NCI-H1417 (cell line): ENCODE measurements at regions not wholly inside any gene's neighbourhood (a gene's known extent, or its start where the extent isn't known, plus 50 kb on each side); places are given as distances from the start of the nearest gene placed in this dataset.
A peak's percentile ranks its signal among the peaks of the same experiment; 100 is the strongest.
"Not testable (repeated sequence)": the region's sequence is repeated elsewhere in the genome, so short reads cannot be mapped to it uniquely, and the experiment has no call there.

Experiments used
- DNase-seq, 3 experiments: peaks; one replicate each; lab custom pipeline; 2025; lab: John Stamatoyannopoulos, UW

DNA sequence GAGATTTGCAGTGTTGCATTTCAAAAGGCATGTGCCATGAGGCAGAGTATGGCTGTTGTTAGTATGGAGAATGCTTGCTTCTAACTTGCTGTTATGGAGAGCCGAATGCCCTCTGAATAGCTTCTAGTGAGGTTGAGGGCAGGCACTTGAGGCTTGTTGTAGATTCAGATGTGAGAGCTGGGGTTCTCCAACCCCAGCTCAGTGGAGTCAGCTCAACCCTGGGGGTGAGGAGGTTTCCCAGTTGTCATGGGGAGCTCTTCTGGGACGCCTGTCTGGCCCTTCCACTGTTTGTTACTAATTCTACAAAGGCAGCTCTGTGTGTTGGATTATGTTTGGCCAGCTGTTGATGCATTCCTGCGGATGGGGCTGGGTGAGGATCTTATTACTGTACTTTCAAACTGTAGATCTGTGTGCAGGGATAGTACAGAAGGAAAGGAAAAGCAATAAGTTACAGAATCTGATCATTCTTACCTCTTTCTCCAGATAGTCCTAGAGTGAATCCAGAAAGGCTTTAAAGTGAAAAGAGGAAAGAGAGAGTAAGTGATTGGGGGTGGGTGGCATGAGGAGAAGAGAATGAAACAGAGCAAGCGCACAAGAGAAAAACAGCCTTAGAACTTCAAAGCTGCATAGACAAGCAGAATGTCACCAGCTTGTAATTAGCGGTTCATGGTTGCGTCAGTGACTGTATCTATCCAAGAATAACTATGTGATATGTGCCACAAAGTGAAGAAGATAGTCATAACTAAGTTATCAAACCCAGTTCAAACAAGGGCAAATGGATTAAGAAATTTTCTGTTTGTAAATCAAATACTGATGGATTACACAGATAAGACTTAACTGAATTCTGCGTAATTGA, 148.7 kb downstream of the PRL start:
- peak; percentile 50 to 76 (median 60) for DNase-seq

DNA sequence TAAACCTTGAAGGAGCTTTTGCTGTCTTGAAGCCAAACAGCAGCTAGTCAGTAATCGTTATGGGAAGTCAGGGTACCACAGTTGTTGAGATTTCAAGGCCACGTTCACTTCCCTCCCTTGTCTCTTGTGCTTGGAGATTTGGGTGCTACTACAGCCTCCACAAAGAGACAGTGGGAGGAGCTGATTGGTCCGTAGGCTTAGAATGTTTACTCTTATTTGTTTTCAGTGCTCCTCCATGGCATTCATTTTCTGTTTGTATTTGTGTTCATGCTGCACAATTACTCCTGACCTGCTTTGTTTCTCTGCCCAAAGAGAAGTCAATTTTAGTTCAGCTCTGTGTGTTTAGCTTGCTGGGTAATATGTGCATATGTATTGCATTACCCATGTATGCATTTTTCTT, 147.7 kb downstream of the PRL start:
- peak in 2 of 3 experiments; percentile 52 to 79 for DNase-seq

DNA sequence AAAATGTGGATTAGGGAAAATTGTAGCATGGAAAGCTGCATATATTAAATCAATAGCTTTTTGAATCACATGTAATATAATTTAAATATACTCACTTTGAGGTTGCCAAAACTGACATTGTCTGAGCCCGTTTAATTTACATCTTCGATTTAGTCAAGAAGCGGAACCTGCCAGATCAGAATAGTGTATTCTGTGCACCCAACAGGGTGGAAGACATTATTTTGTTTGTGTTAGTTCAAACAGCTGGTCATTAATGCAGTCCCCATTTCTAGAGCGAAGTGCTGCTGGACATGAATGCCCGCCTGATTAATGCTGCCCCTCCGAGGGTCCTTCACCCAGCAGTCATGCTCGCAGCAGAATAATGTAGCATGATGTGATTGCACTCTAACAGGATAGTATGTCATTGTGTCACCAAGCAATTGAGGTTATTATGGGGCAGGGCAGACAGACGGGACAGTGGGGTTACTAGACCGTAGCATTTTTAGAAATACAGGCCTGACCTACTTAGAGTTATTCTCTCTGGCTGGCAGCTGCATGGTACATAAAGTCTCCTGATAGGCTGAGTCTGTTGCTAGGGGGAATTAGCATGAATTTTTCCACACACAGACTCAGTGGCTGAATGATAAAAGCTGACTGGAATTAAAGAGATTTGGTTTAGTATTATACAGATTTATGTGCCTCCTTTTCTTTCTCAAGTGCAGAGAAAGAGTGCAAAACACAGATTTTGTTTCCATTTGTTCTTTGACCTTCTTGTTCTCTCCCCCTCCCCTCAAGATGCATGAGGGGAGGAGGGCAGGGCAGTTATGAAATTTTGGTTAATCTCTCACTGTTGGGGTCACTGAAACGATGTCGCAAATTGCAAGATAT, 147.1 kb downstream of the PRL start:
- peak; percentile 36 to 88 (median 63) for DNase-seq

DNA sequence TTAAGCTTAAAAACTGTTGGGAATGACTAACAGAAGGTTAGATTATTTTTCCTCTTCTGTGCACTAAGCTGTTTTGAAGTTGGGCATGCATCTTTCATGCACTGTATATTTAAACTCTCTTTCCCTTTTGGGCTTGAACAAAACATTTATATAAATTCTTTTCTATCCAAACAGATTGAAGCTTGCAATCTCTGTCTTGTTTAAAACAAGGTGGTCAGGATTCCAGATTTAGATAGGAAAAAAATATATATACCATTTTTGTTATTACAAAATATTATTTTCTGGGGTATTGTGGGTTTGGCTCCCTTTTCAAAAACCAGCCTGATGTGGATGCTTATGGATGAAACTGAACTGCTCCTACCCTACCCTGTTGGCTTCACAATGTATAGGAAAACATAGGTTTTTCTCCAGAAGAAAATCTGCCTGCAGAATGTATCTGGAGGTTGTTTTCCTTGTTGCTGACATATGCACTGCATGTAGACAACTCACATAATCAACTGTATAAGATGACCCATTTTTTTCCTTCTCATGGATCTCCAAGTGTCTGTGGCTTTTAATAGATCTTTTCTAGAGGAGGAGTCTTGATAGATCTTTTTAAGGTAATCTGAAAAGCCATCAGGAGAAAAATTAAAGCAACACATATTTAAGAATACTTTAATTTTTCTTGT, 146.3 kb downstream of the PRL start:
- peak in 1 of 3 experiments; percentile 31 for DNase-seq

DNA sequence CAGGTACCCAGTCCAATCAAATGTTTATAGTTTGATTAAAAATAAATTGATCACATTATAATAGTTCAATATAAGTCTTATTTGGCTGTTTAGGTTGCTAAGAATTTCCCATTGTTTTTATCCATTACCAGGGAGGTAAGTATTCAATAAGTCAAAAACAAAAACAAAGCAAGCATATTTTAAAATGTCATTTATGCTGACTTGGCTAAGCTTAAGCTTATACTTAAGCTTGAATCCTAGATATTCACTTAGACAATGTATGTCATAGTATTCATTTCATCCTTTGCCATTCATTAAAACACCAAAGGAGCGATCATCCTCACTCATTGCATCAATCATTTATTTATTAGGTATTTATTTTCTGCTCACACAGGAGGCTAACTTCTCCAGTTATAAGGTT, 144.9 kb downstream of the PRL start:
- no peak for DNase-seq

DNA sequence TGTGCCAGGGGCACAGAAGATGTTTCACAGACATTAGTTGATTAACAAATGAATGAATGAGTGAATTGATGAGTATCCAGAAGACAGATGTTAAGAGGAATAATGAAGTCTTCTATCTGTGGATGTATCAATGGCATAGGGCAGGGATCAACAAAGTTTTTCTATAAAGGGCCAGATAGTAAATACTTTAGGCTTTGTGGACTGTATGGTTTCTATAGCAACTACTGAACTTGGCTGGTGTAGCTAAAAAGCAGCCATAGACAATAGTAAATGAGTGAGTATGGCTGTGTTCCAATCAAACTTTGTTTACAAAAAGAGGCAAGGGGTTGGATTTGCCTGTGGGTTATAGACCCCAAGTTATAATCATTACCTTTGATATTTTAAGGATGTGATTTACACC, 144.0 kb downstream of the PRL start:
- peak in 1 of 3 experiments; percentile 17 for DNase-seq

DNA sequence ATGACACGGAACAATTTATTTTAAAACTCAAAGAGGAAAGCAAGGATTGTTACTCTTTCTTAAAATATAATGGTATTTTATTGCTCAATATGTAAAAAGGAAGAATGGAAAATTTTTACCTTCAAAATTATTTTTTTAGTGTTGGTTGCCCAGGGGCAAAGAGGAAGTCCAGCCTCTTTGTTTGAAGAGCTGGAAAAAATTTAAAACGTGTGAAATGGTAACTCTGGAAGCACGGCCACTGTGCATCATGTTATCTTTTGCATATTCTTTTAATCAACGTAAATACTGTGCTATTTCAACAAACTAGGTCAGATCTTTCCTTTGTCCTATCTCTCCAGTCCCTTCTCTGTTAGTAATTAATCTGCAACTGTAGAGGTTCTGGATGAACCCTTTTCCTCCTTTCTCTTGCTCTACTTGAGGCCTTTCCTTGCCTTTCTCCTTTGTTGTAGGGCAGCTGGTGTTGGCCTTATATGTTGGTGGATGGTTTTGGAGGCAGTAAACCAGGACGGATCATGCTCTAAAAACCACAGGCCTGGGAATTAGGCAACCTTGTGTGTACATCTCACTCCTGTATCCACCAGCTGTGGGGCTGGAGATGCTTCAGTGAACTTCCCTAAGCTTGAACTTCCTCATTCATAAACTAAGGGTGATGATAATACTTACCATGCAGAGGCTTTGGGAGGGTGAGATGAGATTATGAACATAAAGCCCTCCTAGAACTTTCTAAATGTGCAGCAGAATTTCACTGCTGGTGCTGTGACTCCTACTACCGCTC, 143.3 kb downstream of the PRL start:
- no peak for DNase-seq

DNA sequence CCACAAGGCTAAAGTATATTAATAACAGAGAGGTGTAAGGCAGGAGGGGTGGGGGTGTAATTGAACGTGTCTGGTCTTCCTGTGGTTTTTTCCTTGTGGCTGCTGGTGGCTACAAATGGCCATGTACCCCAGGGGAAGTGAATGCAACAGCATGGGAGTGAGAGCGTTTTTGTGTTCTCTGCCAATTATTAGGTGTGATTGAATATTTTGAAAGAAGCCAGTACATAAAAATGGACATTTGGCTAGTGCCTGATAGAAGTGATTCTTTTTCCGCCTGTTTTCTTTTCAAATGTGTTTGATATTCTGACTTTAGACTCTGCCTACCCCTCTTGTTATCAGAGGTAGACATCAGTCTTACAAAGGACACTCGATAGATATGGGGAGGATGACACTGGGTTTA, 141.3 kb downstream of the PRL start:
- DNase-seq, result no peak

DNA sequence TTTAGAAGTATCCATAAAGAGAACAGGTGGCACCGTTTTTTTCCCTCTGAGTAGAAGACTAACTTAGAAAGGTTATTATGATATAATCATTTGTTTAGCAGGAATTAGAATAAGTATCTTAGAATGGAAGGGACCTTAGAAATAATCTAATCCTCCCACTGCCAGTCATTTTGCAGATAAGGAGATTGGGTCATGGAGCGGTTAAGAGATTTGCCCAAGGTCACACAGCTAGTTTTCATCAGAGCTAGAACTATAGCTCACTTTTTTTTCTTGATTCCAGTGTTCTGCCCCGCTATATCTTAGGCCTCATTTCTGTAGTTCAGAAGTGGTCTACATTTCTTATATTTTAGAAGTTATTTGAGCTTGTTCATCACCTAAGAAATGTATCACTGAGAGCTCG, 139.6 kb downstream of the PRL start:
- DNase-seq, result no peak

DNA sequence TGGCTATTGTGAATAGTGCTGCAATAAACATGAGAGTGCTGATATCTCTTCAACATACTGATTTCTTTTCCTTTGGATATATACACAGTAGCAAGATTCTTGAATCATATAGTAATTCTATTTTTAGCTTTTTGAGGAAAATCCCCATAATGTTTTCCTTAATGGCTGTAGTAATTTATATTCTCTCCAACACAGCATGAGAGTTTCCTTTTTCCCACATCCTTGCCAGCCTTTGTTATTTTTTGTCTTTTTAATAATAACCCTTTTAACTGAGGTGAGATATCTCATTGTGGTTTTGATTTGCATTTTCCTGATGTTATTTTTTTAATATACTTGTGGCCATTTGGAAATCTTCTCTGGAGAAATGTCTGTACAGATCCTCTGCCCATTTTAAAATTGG, 132.6 kb downstream of the PRL start:
- DNase-seq, result no peak

DNA sequence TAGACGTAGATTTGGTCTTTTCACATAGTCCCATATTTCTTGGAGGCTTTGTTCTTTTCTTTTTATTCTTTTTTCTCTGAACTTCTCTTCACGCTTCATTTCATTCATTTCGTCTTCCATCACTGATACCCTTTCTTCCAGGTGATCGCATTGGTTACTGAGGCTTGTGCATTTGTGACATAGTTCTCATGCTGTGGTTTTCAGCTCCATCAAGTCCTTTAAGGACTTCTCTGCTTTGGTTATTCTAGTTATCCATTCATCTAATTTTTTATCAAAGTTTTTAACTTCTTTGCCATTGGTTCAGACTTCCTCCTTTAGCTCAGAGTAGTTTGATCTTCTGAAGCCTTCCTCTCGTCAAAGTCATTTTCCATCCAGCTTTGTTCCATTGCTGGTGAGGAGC, 125.8 kb downstream of the PRL start:
- not testable (repeated sequence) for DNase-seq

DNA sequence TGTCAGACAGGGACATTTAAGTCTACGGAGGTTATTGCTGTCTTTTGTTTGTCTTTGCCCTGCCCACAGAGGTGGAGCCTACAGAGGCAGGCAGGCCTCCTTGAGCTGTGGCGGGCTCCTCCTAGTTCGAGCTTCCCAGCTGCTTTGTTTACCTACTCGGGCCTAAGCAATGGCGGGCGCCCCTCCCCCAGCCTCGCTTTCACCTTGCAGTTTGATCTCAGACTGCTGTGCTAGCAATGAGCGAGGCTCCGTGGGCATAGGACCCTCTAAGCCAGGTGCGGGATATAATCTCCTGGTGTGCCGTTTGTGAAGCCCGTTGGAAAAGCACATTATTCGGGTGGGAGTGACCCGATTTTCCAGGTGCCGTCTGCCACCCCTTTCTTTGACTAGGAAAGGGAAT, 125.0 kb downstream of the PRL start:
- DNase-seq, result not testable (repeated sequence)

DNA sequence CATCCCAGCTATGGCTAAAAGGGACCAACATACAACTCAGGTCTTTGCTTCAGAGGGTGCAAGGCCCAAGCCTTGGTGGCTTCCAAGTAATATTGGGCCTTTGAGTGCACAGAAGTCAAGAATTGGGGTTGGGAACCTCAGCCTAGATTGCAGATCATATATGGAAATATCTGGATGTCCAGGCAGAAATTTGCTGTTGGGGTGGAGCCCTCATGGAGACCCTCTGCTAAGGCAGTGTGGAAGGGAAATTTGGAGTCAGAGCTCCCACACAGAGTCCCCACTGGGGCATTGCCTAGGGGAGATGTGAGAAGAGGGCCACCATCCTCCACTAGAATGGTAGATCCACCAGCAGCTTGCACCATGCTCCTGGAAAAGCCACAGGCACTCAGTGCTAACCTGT, 123.5 kb downstream of the PRL start:
- no peak for DNase-seq

DNA sequence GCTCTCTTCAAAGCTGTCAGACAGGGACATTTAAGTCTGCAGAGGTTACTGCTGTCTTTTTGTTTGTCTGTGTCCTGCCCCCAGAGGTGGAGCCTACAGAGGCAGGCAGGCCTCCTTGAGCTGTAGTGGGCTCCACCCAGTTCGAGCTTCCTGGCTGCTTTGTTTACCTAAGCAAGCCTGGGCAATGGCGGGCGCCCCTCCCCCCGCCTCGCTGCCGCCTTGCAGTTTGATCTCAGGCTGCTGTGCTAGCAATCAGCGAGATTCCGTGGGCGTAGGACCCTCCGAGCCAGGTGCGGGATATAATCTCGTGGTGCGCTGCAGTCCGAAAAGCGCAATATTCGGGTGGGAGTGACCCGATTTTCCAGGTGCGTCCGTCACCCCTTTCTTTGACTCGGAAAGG, 116.6 kb downstream of the PRL start:
- not testable (repeated sequence) for DNase-seq

DNA sequence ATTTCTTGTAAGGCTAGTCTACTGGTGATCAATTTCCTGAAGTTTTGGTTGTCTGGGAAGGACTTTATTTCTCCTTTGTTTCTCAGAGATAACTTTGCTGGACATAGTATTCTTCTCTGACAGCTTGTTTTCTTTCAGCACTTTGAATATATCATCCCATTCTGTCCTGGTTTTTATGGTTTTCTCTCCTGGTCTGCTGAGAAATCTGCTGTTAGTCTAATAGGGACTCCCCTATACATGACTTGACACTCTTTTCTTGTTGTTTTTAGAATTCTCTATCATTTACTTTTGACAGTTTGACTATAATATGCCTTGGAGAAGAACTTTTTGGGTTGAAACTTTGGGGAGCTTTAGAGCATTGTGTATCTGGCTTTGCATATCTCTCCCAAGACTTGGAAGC, 112.5 kb downstream of the PRL start:
- no peak for DNase-seq

DNA sequence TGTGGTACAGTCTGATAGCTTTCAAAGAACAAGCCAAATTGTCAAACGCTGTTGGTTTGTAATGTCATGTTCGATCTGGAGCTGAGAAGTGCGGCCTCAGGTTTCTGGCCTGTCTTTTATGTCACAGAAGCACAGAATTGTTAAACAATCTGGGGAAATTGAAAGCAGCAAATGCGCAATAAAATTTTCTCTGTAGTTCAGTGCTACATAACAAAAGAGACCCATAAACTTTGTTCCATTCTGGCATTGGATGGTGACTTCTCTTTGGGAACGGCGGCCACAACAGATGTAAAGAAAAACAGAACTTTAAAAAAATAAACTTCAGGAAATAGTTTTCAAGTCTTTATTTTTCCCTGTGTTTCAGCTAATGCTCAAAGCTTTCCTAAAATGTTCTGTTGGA, 106.9 kb downstream of the PRL start:
- no peak for DNase-seq

DNA sequence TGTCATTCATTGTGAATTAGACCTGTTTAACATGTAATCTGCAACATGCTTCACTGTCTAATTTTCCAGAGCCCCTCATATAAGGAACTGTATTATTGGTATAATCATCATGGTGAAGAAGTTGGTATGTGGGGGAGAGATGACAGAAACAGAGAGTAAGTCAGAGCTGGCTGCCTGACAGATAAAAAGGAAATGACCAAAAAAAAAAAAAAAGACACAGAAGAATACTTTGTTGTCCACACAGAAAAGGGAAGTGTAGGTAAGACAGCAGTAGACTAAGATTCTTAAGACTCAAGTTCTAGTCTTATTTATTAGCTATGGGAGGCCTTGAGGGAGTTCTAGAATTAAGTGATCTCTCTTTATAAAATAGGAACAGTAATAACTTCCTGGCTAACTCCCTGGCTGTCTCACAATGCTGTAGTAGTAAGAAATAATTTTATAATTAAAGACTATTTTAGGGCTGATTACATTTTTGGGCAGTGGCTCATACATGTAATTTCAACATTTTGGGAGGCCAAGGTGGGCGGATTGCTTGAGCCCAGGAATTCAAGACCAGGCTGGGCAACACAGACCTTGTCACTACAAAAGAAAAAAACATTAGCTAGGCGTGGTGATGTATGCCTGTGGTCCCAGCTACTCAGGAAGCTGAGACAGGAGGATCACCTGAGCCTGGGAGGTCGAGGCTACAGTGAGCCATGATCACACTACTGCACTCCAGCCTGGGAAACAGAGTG, 102.5 kb downstream of the PRL start:
- no peak for DNase-seq

DNA sequence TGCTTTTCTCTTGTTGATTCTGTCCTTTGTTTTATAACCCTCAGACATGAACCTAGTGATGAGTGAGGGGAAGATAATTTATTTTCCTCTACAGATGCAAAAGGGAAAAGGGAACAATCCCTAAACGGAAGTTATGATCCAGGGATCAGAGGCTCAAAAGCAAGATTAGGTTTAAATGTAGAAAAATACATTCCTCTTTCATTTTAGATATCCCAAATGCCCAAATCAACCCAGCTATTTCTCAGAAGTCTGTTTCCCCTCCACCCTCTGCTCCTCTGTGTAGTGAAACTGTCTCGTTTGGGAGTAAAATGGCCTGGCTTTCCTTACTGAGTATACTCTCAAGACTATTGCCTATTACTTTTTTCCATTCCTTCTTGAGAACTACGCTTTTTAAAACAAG, 97.1 kb downstream of the PRL start:
- DNase-seq, result no peak

DNA sequence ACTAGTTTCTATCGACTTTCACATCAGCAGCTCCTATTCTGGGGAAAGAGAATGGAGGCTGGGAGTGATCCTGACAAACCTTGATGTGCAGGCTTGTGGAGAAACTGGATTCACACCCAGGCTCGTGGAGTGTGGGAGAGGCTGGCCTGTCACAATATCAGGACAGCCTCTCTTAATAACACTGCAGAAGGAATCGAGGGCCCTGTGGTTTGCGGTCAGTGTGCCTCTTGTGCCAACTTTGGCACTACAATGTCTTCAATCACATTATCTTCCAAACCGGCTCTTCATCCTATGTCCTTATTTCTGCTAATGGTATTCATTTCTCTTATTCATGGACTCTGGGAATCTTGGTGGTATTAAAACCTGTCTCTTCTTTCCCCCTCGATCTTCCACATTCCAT, 92.7 kb downstream of the PRL start:
- DNase-seq, result no peak

DNA sequence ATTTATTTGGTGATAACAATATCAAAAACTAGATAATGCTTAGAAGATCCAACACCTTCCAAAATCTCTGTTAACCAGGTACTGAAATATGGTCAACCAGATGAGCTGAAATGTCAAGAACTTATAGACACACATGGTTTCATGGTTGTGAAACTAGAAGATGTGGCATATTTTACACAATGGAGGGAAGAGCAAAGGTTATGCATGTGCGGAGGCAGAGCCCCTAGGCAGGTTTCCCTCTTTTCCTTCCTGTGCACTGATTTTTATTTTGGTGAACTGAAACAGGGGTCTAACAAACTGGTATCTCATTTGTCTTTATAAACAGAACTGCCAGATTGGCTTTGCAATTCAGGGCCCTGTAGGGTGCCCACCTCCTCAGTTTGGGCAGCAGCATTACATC, 91.6 kb downstream of the PRL start:
- DNase-seq, result no peak

DNA sequence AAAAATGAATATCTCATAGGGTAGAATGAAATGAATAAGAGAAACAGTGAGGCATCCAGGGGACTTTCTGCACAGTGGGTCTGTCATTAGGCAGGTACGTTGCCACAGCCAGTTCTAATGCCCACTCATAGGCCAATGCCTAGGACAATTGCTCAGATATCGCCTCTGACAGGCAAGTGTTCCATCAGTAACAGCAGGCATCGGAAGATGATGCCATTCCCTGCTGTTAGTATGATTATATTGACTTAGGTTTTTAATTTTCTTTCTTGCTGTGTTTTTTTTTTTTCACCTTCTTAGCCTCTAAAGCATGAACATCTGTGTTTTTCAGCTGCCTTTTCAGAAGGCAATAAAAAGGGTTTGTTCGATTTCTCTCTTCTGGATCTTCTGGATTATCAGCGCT, 90.7 kb downstream of the PRL start:
- peak in 1 of 3 experiments; percentile 52 for DNase-seq
